Osteoblast (primary cell): ENCODE measurements at regions not wholly inside any gene's neighbourhood (a gene's known extent, or its start where the extent isn't known, plus 50 kb on each side); places are given as distances from the start of the nearest gene placed in this dataset.

Source experiments
- DNase-seq: peaks from one replicate; pipeline ENCODE4 v3.0.0; 2011; ENCODE audit warnings: low spot score, mixed read lengths; ENCODE audit not compliant: insufficient read length; ENCODE audit errors: missing footprints
- H2AFZ ChIP-seq: 2 replicates; pipeline ENCODE4 v1.6.0; 2011; ENCODE audit warnings: mild to moderate bottlenecking, low read length
- H3K27ac ChIP-seq: 2 replicates; pipeline ENCODE4 v1.5.1; 2011; ENCODE audit warnings: mild to moderate bottlenecking, low read depth, low read length, moderate library complexity
- H3K27me3 ChIP-seq: 2 replicates; pipeline ENCODE4 v1.6.0; 2012; ENCODE audit warnings: mild to moderate bottlenecking, control low read depth, inconsistent platforms, low read length, moderate library complexity; ENCODE audit not compliant: insufficient read depth
- H3K36me3 ChIP-seq: 2 replicates; pipeline ENCODE4 v1.5.1; 2011; ENCODE audit warnings: mild to moderate bottlenecking, low read length, control low read depth, moderate library complexity; ENCODE audit not compliant: insufficient read depth
- H3K4me1 ChIP-seq: 2 replicates; pipeline ENCODE4 v1.5.1; 2011; ENCODE audit warnings: mild to moderate bottlenecking, low read length, control low read depth, moderate library complexity; ENCODE audit not compliant: insufficient read depth
- H3K4me2 ChIP-seq: 2 replicates; pipeline ENCODE4 v1.6.0; 2011; ENCODE audit warnings: mild to moderate bottlenecking, low read length; ENCODE audit not compliant: insufficient read depth
- H3K4me3 ChIP-seq: fragments of 200-600 bp; sonication (generic); 3 replicates; pipeline ENCODE4 v1.5.1; 2012; ENCODE audit warnings: mild to moderate bottlenecking, low read length, inconsistent platforms; ENCODE audit not compliant: insufficient read depth
- H3K79me2 ChIP-seq: 2 replicates; pipeline ENCODE4 v1.6.0; 2012; ENCODE audit warnings: mild to moderate bottlenecking, low read length, control low read depth, inconsistent platforms; ENCODE audit not compliant: insufficient read depth
- H3K9me3 ChIP-seq: 2 replicates; pipeline ENCODE4 v1.5.1; 2011; ENCODE audit warnings: low read depth, low read length, control low read depth
- H4K20me1 ChIP-seq: 2 replicates; pipeline ENCODE4 v1.6.0; 2012; ENCODE audit warnings: mild to moderate bottlenecking, low read length, control low read depth; ENCODE audit not compliant: insufficient read depth
- TF ChIP-seq, protein P1 (sequence below): IDR thresholded peaks from 2 replicates; pipeline ENCODE4 v1.5.1; 2011; ENCODE audit warnings: mild to moderate bottlenecking, low read depth, low read length, moderate library complexity; ENCODE audit errors: extremely low read depth

DNA sequence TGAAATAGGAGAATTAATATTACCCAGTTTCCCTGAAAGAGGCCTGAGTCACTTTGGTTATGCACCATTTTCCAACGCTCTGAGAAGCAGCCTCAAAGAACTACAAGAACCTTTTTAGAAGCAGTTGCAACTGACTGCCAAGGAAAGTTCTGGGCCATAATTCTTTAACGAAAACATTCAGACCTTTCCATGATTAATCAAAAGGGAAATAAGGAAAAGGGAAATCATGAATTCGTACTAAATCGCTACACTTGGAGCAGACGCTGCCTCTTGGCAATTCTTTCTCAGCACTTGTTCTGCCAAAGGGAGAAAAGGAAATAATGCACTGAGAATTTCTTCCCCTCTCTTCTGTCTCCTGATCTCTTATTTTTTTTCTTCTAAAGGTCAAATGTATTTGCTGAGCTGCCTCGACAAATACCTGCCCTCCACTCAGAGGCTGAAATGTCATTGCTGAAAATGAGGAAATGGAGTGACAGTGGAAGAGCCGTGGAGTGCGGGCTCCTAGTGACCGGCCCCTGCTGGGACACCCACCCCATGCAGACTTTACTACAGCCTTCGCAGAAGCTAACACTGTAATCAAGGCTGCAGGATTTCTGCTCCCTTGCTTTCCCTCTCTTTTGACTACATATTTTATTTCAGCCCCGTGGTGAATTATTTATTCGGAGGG, 67.9 kb upstream of the GALNT2 start:
- Histone ChIP-seq H3K36me3 (no peaks in the 10 kb centered on the region), H3K27ac (no peak overlapping the region), H3K27me3 (peaks cover 4% of the 10 kb centered on the region), H4K20me1 (no peaks in the 10 kb centered on the region), H3K4me3 (no peak overlapping the region), H2AFZ (no peak overlapping the region), H3K79me2 (no peaks in the 10 kb centered on the region), H3K4me1 (no peaks in the 10 kb centered on the region), H3K9me3 (no peaks in the 10 kb centered on the region), H3K4me2 (no peak overlapping the region)
- no peak for DNase-seq
- TF ChIP-seq, protein P1, sequence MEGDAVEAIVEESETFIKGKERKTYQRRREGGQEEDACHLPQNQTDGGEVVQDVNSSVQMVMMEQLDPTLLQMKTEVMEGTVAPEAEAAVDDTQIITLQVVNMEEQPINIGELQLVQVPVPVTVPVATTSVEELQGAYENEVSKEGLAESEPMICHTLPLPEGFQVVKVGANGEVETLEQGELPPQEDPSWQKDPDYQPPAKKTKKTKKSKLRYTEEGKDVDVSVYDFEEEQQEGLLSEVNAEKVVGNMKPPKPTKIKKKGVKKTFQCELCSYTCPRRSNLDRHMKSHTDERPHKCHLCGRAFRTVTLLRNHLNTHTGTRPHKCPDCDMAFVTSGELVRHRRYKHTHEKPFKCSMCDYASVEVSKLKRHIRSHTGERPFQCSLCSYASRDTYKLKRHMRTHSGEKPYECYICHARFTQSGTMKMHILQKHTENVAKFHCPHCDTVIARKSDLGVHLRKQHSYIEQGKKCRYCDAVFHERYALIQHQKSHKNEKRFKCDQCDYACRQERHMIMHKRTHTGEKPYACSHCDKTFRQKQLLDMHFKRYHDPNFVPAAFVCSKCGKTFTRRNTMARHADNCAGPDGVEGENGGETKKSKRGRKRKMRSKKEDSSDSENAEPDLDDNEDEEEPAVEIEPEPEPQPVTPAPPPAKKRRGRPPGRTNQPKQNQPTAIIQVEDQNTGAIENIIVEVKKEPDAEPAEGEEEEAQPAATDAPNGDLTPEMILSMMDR, result no peak

DNA sequence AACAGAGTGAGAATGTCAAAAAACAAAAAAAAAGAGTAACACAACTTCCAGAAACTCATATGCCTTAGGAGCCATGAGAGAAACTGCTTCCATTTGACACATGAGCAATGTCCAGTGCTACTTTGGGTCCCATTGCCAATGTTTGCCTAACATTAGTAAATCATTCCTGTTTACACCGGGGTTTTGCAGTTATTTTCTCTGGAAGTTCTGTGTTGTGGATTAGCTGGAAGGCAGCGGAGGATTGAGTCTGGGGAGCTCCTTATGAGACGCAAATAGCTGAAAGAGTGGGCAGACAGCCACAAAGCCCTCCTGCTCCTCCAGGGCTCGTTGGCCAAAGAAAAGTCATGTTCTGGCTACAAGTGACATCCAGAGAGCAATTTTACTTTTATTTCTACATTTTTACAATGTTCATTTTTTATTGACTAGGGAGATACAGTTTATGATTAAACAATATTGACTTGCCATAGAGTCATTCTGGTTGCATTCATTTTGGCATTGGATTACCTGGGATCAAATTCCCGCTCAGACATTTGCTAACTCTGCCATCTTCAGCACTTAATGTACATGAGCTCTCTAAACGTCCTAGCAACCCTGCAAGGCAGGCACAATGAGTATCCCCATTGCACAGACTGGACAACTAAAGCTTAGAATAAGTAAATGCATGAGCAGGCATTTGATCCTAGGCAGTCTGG, 66.4 kb upstream of the GALNT2 start:
- no peaks in the 10 kb centered on the region for H4K20me1 ChIP-seq
- no peak overlapping the region for H3K4me2 ChIP-seq
- no peaks in the 10 kb centered on the region for H3K4me1 ChIP-seq
- H3K27ac ChIP-seq, result no peak overlapping the region
- TF ChIP-seq, protein P1, result no peak
- no peaks in the 10 kb centered on the region for H3K27me3 ChIP-seq
- no peak overlapping the region for H2AFZ ChIP-seq
- no peak for DNase-seq
- H3K36me3 ChIP-seq, result no peaks in the 10 kb centered on the region
- H3K9me3 ChIP-seq, result no peaks in the 10 kb centered on the region
- no peaks in the 10 kb centered on the region for H3K79me2 ChIP-seq
- H3K4me3 ChIP-seq, result no peak overlapping the region

- no peak overlapping the region for H3K4me3 ChIP-seq
- H3K79me2 ChIP-seq, result no peaks in the 10 kb centered on the region
- peaks cover 4% of the 10 kb centered on the region for H3K27me3 ChIP-seq
- TF ChIP-seq, protein P1, result no peak
- no peaks in the 10 kb centered on the region for H3K4me1 ChIP-seq
- H3K27ac ChIP-seq, result no peak overlapping the region
- no peak for DNase-seq
- no peaks in the 10 kb centered on the region for H3K36me3 ChIP-seq
- H2AFZ ChIP-seq, result no peak overlapping the region
- H4K20me1 ChIP-seq, result no peaks in the 10 kb centered on the region
- H3K9me3 ChIP-seq, result no peaks in the 10 kb centered on the region
- H3K4me2 ChIP-seq, result no peak overlapping the region
These were observed 64.8 kb upstream of the GALNT2 start for GRCh38 chr1:230002164-230002803.

DNA sequence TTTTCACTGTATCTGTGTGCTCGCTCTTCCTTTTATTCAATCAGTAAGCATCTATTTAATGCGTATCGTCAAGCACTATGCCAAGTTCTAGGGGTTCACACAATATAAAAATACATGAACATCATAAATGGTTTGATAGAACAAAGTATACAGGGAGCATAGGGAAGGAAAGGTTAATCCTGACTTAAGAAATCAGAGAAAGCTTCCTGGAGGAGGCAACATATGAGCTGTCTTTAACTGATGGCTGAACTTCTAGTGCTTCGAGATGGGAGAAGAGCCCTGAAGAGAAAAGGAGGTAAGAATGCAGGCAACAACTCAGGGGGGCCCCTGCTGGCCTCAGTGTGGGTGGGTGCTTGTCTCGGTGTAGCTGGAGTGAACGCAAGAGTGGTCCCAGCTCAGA, 63.6 kb upstream of the GALNT2 start:
- DNase-seq, result no peak
- Histone ChIP-seq H3K79me2 (no peaks in the 10 kb centered on the region), H3K27ac (no peak overlapping the region), H3K27me3 (peaks cover 4% of the 10 kb centered on the region), H4K20me1 (no peaks in the 10 kb centered on the region), H3K9me3 (no peaks in the 10 kb centered on the region), H3K4me2 (no peak overlapping the region), H3K4me1 (no peaks in the 10 kb centered on the region), H2AFZ (no peak overlapping the region), H3K4me3 (no peak overlapping the region), H3K36me3 (no peaks in the 10 kb centered on the region)
- TF ChIP-seq, protein P1, result no peak
